IMR-90 (cell line): ENCODE measurements at regions not wholly inside any gene's neighbourhood (a gene's known extent, or its start where the extent isn't known, plus 50 kb on each side); places are given as distances from the start of the nearest gene placed in this dataset.

Experiments used
- ATAC-seq: fragments of 200-7000 bp; cut with Tn5 transposase; 2 replicates; pipeline ENCODE4 v1.9.1; 2020; ENCODE audit warnings: low read depth, mild to moderate bottlenecking, moderate library complexity
- BruUV-seq: library from RNA; stranded (reverse); fragments of 400-500 nt; replicated peaks from 2 replicates; lab custom pipeline; 2021; lab: Mats Ljungman, UMichigan
- CTCF ChIA-PET: fragments of 300-600 bp; formaldehyde crosslinking; extraction: SDS; loops from one replicate; lab custom pipeline; 2021; ENCODE audit warnings: antibody characterized with exemption; lab: Yijun Ruan, JAX
- POLR2A ChIA-PET: fragments of 300-600 bp; sonication (Branson Sonifier 250); formaldehyde crosslinking; loops from one replicate; lab custom pipeline; 2022; ENCODE audit warnings: antibody characterized with exemption; ENCODE audit not compliant: unreplicated experiment; lab: Charles Lee
- DNase-seq: peaks from one replicate; pipeline ENCODE4 v3.0.0; 2013
- H2AFZ ChIP-seq: replicated peaks from 2 replicates; pipeline ENCODE3; 2013; ENCODE audit warnings: low read length, mild to moderate bottlenecking; ENCODE audit not compliant: poor library complexity
- H2AK5ac ChIP-seq: 2 replicates; pipeline ENCODE4 v1.6.1; 2013; ENCODE audit warnings: low read depth, low read length, inconsistent platforms
- H2AK9ac ChIP-seq: replicated peaks from 2 replicates; pipeline ENCODE3; 2013; ENCODE audit warnings: mild to moderate bottlenecking, low read depth, low read length, moderate library complexity; ENCODE audit not compliant: poor library complexity
- H2BK120ac ChIP-seq: 2 replicates; pipeline ENCODE4 v1.6.1; 2013; ENCODE audit warnings: low read depth, low read length, inconsistent platforms
- H2BK15ac ChIP-seq: 3 replicates; pipeline ENCODE4 v1.6.1; 2013; ENCODE audit warnings: low read depth, low read length, inconsistent platforms
- H2BK20ac ChIP-seq: 2 replicates; pipeline ENCODE4 v1.6.1; 2013; ENCODE audit warnings: low read depth, mild to moderate bottlenecking, inconsistent platforms, low read length, moderate library complexity
- H2BK5ac ChIP-seq: 2 replicates; pipeline ENCODE4 v1.6.1; 2013; ENCODE audit warnings: mild to moderate bottlenecking, low read depth, low read length, inconsistent platforms; ENCODE audit not compliant: poor library complexity, severe bottlenecking
- H3K14ac ChIP-seq: replicated peaks from 2 replicates; pipeline ENCODE4 v1.6.1; 2013; ENCODE audit warnings: low read depth, low read length, inconsistent platforms
- H3K18ac ChIP-seq: 2 replicates; pipeline ENCODE4 v1.6.1; 2013; ENCODE audit warnings: low read depth, low read length, control low read depth
- H3K23ac ChIP-seq: 2 replicates; pipeline ENCODE4 v1.6.1; 2013; ENCODE audit warnings: low read depth, low read length, inconsistent platforms
- H3K27ac ChIP-seq: 2 replicates; pipeline ENCODE4 v1.5.1; 2013; ENCODE audit warnings: mild to moderate bottlenecking, control low read depth, low read length; ENCODE audit not compliant: insufficient read depth
- H3K27me3 ChIP-seq: 2 replicates; pipeline ENCODE4 v1.6.1; 2013; ENCODE audit warnings: low read length; ENCODE audit not compliant: control insufficient read depth, insufficient read depth
- H3K36me3 ChIP-seq: 2 replicates; pipeline ENCODE4 v1.6.1; 2013; ENCODE audit warnings: low read length, mixed read lengths; ENCODE audit not compliant: control insufficient read depth, insufficient read depth
- H3K4ac ChIP-seq: 2 replicates; pipeline ENCODE4 v1.6.1; 2013; ENCODE audit warnings: low read depth, low read length, inconsistent platforms
- H3K4me1 ChIP-seq: 2 replicates; pipeline ENCODE4 v1.6.1; 2013; ENCODE audit warnings: low read length, mixed read lengths; ENCODE audit not compliant: control insufficient read depth, insufficient read depth
- H3K4me2 ChIP-seq: 2 replicates; pipeline ENCODE4 v1.6.1; 2013; ENCODE audit warnings: low read depth, mild to moderate bottlenecking, control low read depth, low read length, moderate library complexity
- H3K4me3 ChIP-seq: 2 replicates; pipeline ENCODE4 v1.5.1; 2013; ENCODE audit warnings: low read depth, mild to moderate bottlenecking, control low read depth, low read length, moderate library complexity; ENCODE audit not compliant: insufficient read depth
- H3K56ac ChIP-seq: 2 replicates; pipeline ENCODE4 v1.6.1; 2013; ENCODE audit warnings: low read length, inconsistent platforms; ENCODE audit not compliant: insufficient read depth; ENCODE audit errors: extremely low read depth
- H3K79me1 ChIP-seq, 2 experiments: 2 replicates each; pipeline ENCODE4 v1.6.1; 2013; ENCODE audit warnings: low read length in 2 of 2, inconsistent platforms in 1 of 2, low read depth in 1 of 2
- H3K9ac ChIP-seq: 2 replicates; pipeline ENCODE4 v1.6.1; 2013; ENCODE audit warnings: low read depth, low read length, control low read depth
- H3K9me1 ChIP-seq: 2 replicates; pipeline ENCODE4 v1.6.1; 2013; ENCODE audit warnings: low read length, inconsistent platforms; ENCODE audit not compliant: insufficient read depth
- H3K9me3 ChIP-seq: 2 replicates; pipeline ENCODE4 v1.6.1; 2013; ENCODE audit warnings: low read length; ENCODE audit not compliant: control insufficient read depth, insufficient read depth
- H4K20me1 ChIP-seq: 2 replicates; pipeline ENCODE4 v1.6.1; 2013; ENCODE audit warnings: low read length, inconsistent platforms; ENCODE audit not compliant: insufficient read depth
- H4K5ac ChIP-seq: 2 replicates; pipeline ENCODE4 v1.6.1; 2013; ENCODE audit warnings: mild to moderate bottlenecking, low read depth, low read length, control low read depth
- H4K8ac ChIP-seq, 2 experiments: 2 replicates each; pipeline ENCODE4 v1.6.1; 2013; ENCODE audit warnings: low read depth in 2 of 2, low read length in 2 of 2, control low read depth in 1 of 2, inconsistent platforms in 1 of 2
- H4K91ac ChIP-seq: 2 replicates; pipeline ENCODE4 v1.6.1; 2013; ENCODE audit warnings: low read depth, low read length, inconsistent platforms; ENCODE audit not compliant: insufficient read depth
- BHLHE40 ChIP-seq: fragments of 150-350 bp; IDR thresholded peaks from 2 replicates; pipeline ENCODE4 v1.6.1; 2016; ENCODE audit warnings: mild to moderate bottlenecking, low read depth, low read length
- CEBPB ChIP-seq: IDR thresholded peaks from 2 replicates; pipeline ENCODE4 v1.6.1; 2012; ENCODE audit warnings: low read depth, low read length, improper control_type of control experiment
- CTCF ChIP-seq: conservative IDR thresholded peaks from 2 replicates; pipeline ENCODE4 v1.5.1; 2012; ENCODE audit warnings: mild to moderate bottlenecking, low read depth, low read length, improper control_type of control experiment
- MAZ ChIP-seq: IDR thresholded peaks from 2 replicates; pipeline ENCODE4 v1.6.1; 2012; ENCODE audit warnings: low read depth, mild to moderate bottlenecking, low read length, improper control_type of control experiment, moderate library complexity, borderline replicate concordance
- MXI1 ChIP-seq: IDR thresholded peaks from 2 replicates; pipeline ENCODE4 v1.6.1; 2012; ENCODE audit warnings: low read depth, mild to moderate bottlenecking, low read length, moderate library complexity, borderline replicate concordance
- RAD21 ChIP-seq: IDR thresholded peaks from 2 replicates; pipeline ENCODE4 v1.6.1; 2012; ENCODE audit warnings: low read length, improper control_type of control experiment
- RFX5 ChIP-seq: IDR thresholded peaks from 2 replicates; pipeline ENCODE4 v1.8.0; 2012; ENCODE audit warnings: low read depth, mild to moderate bottlenecking, low read length, moderate library complexity
- SMC3 ChIP-seq: fragments of 150-350 bp; IDR thresholded peaks from 2 replicates; pipeline ENCODE4 v1.6.1; 2016; ENCODE audit warnings: low read depth, mild to moderate bottlenecking, antibody characterized with exemption, low read length, moderate library complexity
- USF2 ChIP-seq: fragments of 150-350 bp; IDR thresholded peaks from 2 replicates; pipeline ENCODE4 v1.6.1; 2017; ENCODE audit warnings: mild to moderate bottlenecking, antibody characterized with exemption, low read length, low read depth
- WGBS, 2 experiments: methylation state at CpG; one replicate each; pipeline versions ENCODE4 v1.1.5 to v1.1.7; 2013; ENCODE audit warnings: missing lambda C conversion rate in 2 of 2; ENCODE audit not compliant: insufficient read length in 1 of 2; ENCODE audit errors: extremely low coverage in 2 of 2; 5-methylcytosine and 5-hydroxymethylcytosine counted together
- dilution Hi-C: fragments of 300-500 bp; cut with HindIII; formaldehyde crosslinking; loops from one replicate; pipeline ENCODE4 v1.14.3; 2018; ENCODE audit warnings: low sequenced_read_pairs; ENCODE audit not compliant: unreplicated experiment
- in situ Hi-C: fragments of 300-500 bp; cut with MboI; formaldehyde crosslinking; loops from 3 replicates; pipeline ENCODE4 v1.14.3; 2019; ENCODE audit warnings: low sequenced_read_pairs, inconsistent platforms, mixed read lengths
- intact Hi-C: fragments of 100-400 bp; cut with micrococcal nuclease; formaldehyde crosslinking; loops from 2 replicates; pipeline ENCODE4 v1.10.0; 2022
- TF ChIP-seq, protein P1 (sequence below): fragments of 150-350 bp; IDR thresholded peaks from 2 replicates; pipeline ENCODE4 v1.6.1; 2016; ENCODE audit warnings: low read depth, mild to moderate bottlenecking, low read length, moderate library complexity, borderline replicate concordance

GRCh38 chr11:92569726-92570125 lies 345.1 kb downstream of the FAT3 start:
- H3K9ac ChIP-seq, result no peak overlapping the region
- no peak overlapping the region for H4K5ac ChIP-seq
- no peak overlapping the region for H2AK5ac ChIP-seq
- no peak overlapping the region for H2BK5ac ChIP-seq
- H2BK15ac ChIP-seq, result no peak overlapping the region
- H3K4ac ChIP-seq, result no peak overlapping the region
- H3K9me3 ChIP-seq, result no peaks in the 10 kb centered on the region
- H4K91ac ChIP-seq, result no peak overlapping the region
- no peak overlapping the region for H3K23ac ChIP-seq
- ChIA-PET CTCF (no interaction called here), POLR2A (no interaction called here)
- in situ Hi-C loops, result no loop called here
- no peaks in the 10 kb centered on the region for H3K9me1 ChIP-seq
- no peak overlapping the region for H3K14ac ChIP-seq
- intact Hi-C loops, result no loop called here
- WGBS, 2 experiments, result no CpG with 5 or more reads among the region's 1 CpG
- H2BK120ac ChIP-seq, result no peak overlapping the region
- no peaks in the 10 kb centered on the region for H4K20me1 ChIP-seq
- H3K56ac ChIP-seq, result no peak overlapping the region
- no peak overlapping the region for H3K18ac ChIP-seq
- H3K4me3 ChIP-seq, result no peak overlapping the region
- DNase-seq, result no peak
- BruUV-seq, result no TSS peak
- H2AK9ac ChIP-seq, result no peak overlapping the region
- H3K4me2 ChIP-seq, result no peak overlapping the region
- H3K27me3 ChIP-seq, result no peaks in the 10 kb centered on the region
- no peaks in the 10 kb centered on the region for H3K36me3 ChIP-seq
- no peak for ATAC-seq
- TF ChIP-seq MAZ (no peak), MXI1 (no peak), BHLHE40 (no peak), CEBPB (no peak), CTCF (no peak), SMC3 (no peak), RAD21 (no peak), RFX5 (no peak), USF2 (no peak)
- TF ChIP-seq, protein P1, sequence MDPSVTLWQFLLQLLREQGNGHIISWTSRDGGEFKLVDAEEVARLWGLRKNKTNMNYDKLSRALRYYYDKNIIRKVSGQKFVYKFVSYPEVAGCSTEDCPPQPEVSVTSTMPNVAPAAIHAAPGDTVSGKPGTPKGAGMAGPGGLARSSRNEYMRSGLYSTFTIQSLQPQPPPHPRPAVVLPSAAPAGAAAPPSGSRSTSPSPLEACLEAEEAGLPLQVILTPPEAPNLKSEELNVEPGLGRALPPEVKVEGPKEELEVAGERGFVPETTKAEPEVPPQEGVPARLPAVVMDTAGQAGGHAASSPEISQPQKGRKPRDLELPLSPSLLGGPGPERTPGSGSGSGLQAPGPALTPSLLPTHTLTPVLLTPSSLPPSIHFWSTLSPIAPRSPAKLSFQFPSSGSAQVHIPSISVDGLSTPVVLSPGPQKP, result no peak
- no peak overlapping the region for H3K27ac ChIP-seq
- no peaks in the 10 kb centered on the region for H3K79me1 ChIP-seq
- no peaks in the 10 kb centered on the region for H3K4me1 ChIP-seq
- no peak overlapping the region for H2AFZ ChIP-seq
- no peak overlapping the region for H4K8ac ChIP-seq
- H2BK20ac ChIP-seq, result no peak overlapping the region
- dilution Hi-C loops, result no loop called here
